ENCODE measurements at regions not wholly inside any gene's neighbourhood (a gene's known extent, or its start where the extent isn't known, plus 50 kb on each side); places are given as distances from the start of the nearest gene placed in this dataset.

DNA sequence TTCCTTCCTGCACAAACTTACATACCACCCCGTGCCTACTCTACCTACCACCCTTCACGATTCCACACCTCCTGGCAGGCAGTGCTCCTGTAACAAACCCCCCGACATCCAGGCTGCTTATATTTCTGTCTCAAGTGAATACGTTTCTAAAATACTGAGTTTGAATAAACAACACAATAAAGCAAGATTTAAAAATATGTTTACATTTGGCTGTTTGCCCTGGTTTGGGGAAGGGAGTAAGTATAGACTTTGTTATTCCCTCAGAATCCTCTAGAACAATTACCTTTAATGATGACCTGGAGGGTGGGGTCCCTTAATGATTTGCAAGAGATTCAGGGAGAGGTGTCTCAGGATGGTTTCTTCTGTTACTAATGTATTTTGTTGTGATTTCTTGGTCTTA lies 402.6 kb upstream of the TBL1XR1 start:
- TF ChIP-seq CTCF (IDR thresholded peaks at IDR 0.05): no peak
- TF ChIP-seq POLR2A (IDR thresholded peaks at IDR 0.05): no peak

All from heart left ventricle (tissue), 13 donors.